ENCODE measurements at regions not wholly inside any gene's neighbourhood (a gene's known extent, or its start where the extent isn't known, plus 50 kb on each side); places are given as distances from the start of the nearest gene placed in this dataset.
"Not testable (repeated sequence)": the region's sequence is repeated elsewhere in the genome, so short reads cannot be mapped to it uniquely, and the experiment has no call there.

DNA sequence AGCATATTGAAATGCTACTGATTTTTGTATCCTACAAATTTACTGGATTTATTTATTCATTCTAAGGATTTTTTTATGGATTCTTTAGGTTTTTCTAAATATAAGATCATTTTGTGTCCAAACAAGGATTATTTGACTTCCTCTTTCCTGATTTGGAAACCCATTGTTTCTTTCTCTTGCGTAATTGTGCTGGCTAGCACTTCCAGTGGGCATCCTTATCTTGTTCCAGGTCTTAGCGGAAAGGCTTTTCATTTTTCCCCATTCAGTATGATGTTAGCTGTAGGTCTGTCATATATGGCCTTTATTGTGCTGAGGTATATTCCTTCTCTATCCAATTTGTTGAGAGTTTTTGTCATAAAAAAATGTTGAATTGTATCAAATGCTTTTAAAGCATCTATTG, 57.2 kb upstream of the RHOJ start:
- TF ChIP-seq, protein P1, sequence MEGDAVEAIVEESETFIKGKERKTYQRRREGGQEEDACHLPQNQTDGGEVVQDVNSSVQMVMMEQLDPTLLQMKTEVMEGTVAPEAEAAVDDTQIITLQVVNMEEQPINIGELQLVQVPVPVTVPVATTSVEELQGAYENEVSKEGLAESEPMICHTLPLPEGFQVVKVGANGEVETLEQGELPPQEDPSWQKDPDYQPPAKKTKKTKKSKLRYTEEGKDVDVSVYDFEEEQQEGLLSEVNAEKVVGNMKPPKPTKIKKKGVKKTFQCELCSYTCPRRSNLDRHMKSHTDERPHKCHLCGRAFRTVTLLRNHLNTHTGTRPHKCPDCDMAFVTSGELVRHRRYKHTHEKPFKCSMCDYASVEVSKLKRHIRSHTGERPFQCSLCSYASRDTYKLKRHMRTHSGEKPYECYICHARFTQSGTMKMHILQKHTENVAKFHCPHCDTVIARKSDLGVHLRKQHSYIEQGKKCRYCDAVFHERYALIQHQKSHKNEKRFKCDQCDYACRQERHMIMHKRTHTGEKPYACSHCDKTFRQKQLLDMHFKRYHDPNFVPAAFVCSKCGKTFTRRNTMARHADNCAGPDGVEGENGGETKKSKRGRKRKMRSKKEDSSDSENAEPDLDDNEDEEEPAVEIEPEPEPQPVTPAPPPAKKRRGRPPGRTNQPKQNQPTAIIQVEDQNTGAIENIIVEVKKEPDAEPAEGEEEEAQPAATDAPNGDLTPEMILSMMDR (IDR thresholded peaks at IDR 0.05; ENCODE audit: low read depth, low read length), result no peak
- Histone ChIP-seq H3K4me3 (ENCODE audit: low read depth, low read length) (no peak overlapping the region), H3K27me3 (ENCODE audit: control insufficient read depth, insufficient read depth, low read length) (no peaks in the 10 kb centered on the region), H3K9me3 (ENCODE audit: control insufficient read depth, insufficient read depth, low read length) (peaks cover 5% of the 10 kb centered on the region), H3K27ac (ENCODE audit: low read depth, low read length) (no peak overlapping the region)
- DNase-seq (ENCODE audit: low read depth, low spot score), result no peak
- ChIA-PET CTCF (no interaction called here), POLR2A (no interaction called here)

DNA sequence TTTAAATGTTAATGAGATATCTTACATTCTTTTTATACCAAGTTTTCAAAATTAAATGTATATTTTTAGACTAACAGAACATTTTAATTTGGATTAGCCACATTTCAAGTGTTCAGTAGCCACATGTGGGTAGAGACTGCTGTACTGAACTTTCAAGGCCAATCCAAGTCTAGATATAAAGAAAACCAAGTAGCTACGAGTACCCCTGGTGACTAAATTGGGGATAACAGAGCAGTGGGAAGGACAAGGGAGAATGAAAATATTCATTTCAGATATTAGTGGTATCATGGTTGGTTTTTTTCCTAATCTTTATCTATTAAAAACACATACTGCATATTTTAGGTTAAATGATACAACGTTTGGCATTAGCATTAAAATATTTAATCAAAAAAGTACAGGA, 69.4 kb upstream of the RHOJ start:
- ChIA-PET CTCF (interaction anchor here (1.0 to 1.4 kb wide), 2 partner anchors 143 to 967 kb away, joined by 5 to 7 read pairs; no protein-coding TSS in a partner anchor), POLR2A (no interaction called here)
- no peak for DNase-seq (ENCODE audit: low read depth, low spot score)
- TF ChIP-seq, protein P1 (IDR thresholded peaks at IDR 0.05; ENCODE audit: low read depth, low read length), result peak; percentile 68
- Histone ChIP-seq H3K4me3 (ENCODE audit: low read depth, low read length) (no peak overlapping the region), H3K27me3 (ENCODE audit: control insufficient read depth, insufficient read depth, low read length) (no peaks in the 10 kb centered on the region), H3K9me3 (ENCODE audit: control insufficient read depth, insufficient read depth, low read length) (no peaks in the 10 kb centered on the region), H3K27ac (ENCODE audit: low read depth, low read length) (no peak overlapping the region)

DNA sequence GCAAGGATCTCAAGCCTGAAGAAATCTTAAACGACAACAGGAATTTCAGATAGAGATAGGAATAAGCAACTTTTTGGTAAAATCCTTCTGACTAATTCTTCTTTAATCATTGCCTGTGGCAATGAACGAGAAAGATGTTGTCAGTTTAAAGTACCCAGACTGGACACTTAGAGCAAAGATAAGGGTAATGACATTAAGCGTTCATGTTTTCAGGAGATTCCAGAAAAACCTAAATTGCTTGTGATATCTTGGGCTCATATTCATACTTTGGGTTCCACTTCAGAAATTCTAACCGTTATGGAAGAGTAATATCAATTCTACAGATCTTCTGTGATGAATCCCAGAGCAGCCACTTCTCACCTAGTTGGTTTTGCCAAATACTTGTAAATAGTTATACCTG, 73.7 kb upstream of the RHOJ start:
- Histone ChIP-seq H3K27ac (ENCODE audit: low read depth, low read length) (no peak overlapping the region), H3K4me3 (ENCODE audit: low read depth, low read length) (no peak overlapping the region), H3K9me3 (ENCODE audit: control insufficient read depth, insufficient read depth, low read length) (no peaks in the 10 kb centered on the region), H3K27me3 (ENCODE audit: control insufficient read depth, insufficient read depth, low read length) (no peaks in the 10 kb centered on the region)
- TF ChIP-seq, protein P1 (IDR thresholded peaks at IDR 0.05; ENCODE audit: low read depth, low read length), result no peak
- no peak for DNase-seq (ENCODE audit: low read depth, low spot score)
- POLR2A ChIA-PET, result no interaction called here
- CTCF ChIA-PET, result no interaction called here

DNA sequence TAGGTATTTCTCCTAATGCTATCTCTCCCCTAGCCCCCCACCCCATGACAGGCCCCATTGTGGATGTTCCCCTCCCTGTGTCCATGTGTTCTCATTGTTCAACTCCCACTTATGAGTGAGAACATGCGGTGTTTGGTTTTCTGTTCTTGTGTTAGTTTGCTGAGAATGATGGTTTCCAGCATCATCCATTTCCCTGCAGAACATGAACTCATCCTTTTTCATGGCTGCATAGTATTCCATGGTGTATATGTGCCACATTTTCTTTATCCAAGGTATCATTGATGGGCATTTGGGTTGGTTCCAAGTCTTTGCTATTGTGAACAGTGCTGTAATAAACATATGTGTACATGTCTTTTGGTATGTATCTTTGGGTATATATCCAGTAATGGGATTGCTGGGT, 61.2 kb upstream of the KCNH5 start:
- H3K4me3 ChIP-seq (ENCODE audit: low read depth, low read length); H3K27me3 ChIP-seq (ENCODE audit: control insufficient read depth, insufficient read depth, low read length); H3K27ac ChIP-seq (ENCODE audit: low read depth, low read length); CTCF ChIA-PET; DNase-seq (ENCODE audit: low read depth, low spot score); H3K9me3 ChIP-seq (ENCODE audit: control insufficient read depth, insufficient read depth, low read length); POLR2A ChIA-PET: not testable (repeated sequence)

DNA sequence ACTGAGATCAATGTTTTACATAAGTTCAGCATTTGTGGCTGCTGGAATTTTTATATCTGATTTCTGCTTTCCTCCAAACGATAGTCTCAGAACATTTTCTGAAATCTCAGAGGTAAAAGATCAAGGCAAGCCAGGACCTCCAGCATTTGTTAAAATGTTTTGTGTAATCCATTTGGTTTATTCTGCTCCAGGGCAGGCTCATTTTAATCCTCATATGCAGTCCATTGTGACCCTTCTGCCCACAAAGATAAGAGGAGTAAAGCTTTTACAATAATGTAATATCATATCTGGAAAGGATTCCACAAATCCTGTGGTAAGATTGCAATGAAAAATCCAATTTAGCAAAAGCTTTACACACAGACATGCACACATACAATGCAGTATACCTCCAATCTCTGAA, 55.3 kb upstream of the KCNH5 start:
- ChIA-PET CTCF (no interaction called here), POLR2A (no interaction called here)
- DNase-seq (ENCODE audit: low read depth, low spot score), result no peak
- TF ChIP-seq, protein P1 (IDR thresholded peaks at IDR 0.05; ENCODE audit: low read depth, low read length), result no peak
- H3K27me3 ChIP-seq (ENCODE audit: control insufficient read depth, insufficient read depth, low read length), result peaks cover 3% of the 10 kb centered on the region
- no peak overlapping the region for H3K4me3 ChIP-seq (ENCODE audit: low read depth, low read length)
- no peaks in the 10 kb centered on the region for H3K9me3 ChIP-seq (ENCODE audit: control insufficient read depth, insufficient read depth, low read length)
- H3K27ac ChIP-seq (ENCODE audit: low read depth, low read length), result no peak overlapping the region

DNA sequence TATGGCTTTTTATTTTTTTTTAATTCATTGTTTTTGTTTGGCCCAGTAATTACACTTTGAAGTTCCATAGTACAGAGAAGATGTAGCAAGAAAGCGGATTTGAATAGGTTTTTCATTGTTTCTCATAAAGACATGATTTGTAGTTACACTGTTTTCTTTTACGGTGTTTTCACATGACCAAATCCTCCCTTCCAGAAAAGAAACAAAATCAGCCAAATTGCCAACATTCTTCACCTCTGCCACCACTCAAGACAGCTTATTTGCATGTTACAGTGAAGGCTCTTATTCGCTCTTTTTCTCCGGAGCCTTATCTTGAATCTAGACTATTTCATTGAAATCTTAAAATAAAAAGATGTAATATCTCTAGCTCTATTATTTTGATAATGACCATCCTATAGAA, 50.9 kb upstream of the KCNH5 start:
- DNase-seq (ENCODE audit: low read depth, low spot score), result no peak
- Histone ChIP-seq H3K9me3 (ENCODE audit: control insufficient read depth, insufficient read depth, low read length) (no peaks in the 10 kb centered on the region), H3K4me3 (ENCODE audit: low read depth, low read length) (no peak overlapping the region), H3K27ac (ENCODE audit: low read depth, low read length) (no peak overlapping the region), H3K27me3 (ENCODE audit: control insufficient read depth, insufficient read depth, low read length) (peaks cover 3% of the 10 kb centered on the region)
- ChIA-PET POLR2A (no interaction called here), CTCF (no interaction called here)
- TF ChIP-seq, protein P1 (IDR thresholded peaks at IDR 0.05; ENCODE audit: low read depth, low read length), result no peak
